Type B pancreatic cell (in vitro differentiated cells): ENCODE measurements at regions not wholly inside any gene's neighbourhood (a gene's known extent, or its start where the extent isn't known, plus 50 kb on each side); places are given as distances from the start of the nearest gene placed in this dataset.

Source experiments
- DNase-seq: peaks from one replicate; pipeline ENCODE4 v3.0.0; 2021; ENCODE audit warnings: mixed read lengths; ENCODE audit not compliant: unreplicated experiment; ENCODE audit errors: extremely low spot score
- H3K27ac Mint-ChIP-seq: 2 replicates; pipeline ENCODE4 v1.8.0; 2021; ENCODE audit warnings: mild to moderate bottlenecking, mixed read lengths
- H3K27me3 Mint-ChIP-seq: 2 replicates; pipeline ENCODE4 v1.8.0; 2021; ENCODE audit warnings: mixed read lengths
- H3K36me3 Mint-ChIP-seq: 2 replicates; pipeline ENCODE4 v1.8.0; 2021; ENCODE audit warnings: mixed read lengths
- H3K4me1 Mint-ChIP-seq: one replicate; pipeline ENCODE4 v1.8.0; 2021; ENCODE audit warnings: mixed read lengths; ENCODE audit not compliant: unreplicated experiment
- H3K4me3 Mint-ChIP-seq: 2 replicates; pipeline ENCODE4 v1.8.0; 2021; ENCODE audit warnings: mild to moderate bottlenecking, mixed read lengths
- H3K9me3 Mint-ChIP-seq: 2 replicates; pipeline ENCODE4 v1.8.0; 2021; ENCODE audit warnings: mixed read lengths
- CTCF ChIP-seq: fragments of 200-600 bp; sonication (generic); conservative IDR thresholded peaks from 2 replicates; pipeline ENCODE4 v1.5.0; 2021; ENCODE audit warnings: antibody characterized with exemption, mild to moderate bottlenecking

GRCh38 chr2:20108655-20109396 lies 57.4 kb upstream of the LAPTM4A start:
- TF ChIP-seq CTCF, result no peak
- no peaks in the 10 kb centered on the region for H3K27me3 Mint-ChIP-seq
- peak overlapping the region; percentile 79 for H3K27ac Mint-ChIP-seq
- H3K9me3 Mint-ChIP-seq, result no peaks in the 10 kb centered on the region
- H3K4me1 Mint-ChIP-seq, result peaks cover 41% of the 10 kb centered on the region
- peak overlapping the region; percentile 33 for H3K4me3 Mint-ChIP-seq
- H3K36me3 Mint-ChIP-seq, result no peaks in the 10 kb centered on the region
- no peak for DNase-seq

DNA sequence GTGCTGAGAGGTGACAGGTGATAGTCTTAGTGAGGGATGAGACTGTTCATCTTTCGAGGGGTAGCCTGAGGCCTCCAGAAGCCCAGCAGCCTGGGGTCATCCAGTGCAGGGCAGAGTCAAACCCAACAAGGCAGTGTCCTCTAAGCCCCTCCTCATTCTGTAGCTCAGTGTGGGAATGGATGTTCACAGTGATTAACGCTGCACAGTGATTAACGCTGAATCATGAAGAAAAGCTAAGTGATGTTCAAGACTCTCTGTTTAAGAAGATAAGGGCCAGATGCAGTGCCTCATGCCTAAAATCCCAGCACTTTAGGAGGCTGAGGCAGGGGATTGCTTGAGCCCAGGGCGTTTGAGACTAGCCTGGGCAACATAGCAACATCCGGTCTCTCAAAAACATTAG lies 56.3 kb upstream of the LAPTM4A start:
- no peak for DNase-seq
- Mint-ChIP-seq H3K4me3 (peak overlapping the region; percentile 44), H3K4me1 (peaks cover 35% of the 10 kb centered on the region), H3K9me3 (no peaks in the 10 kb centered on the region), H3K27me3 (no peaks in the 10 kb centered on the region), H3K36me3 (no peaks in the 10 kb centered on the region), H3K27ac (peak overlapping the region; percentile 73)
- no peak for TF ChIP-seq CTCF

- H3K27ac Mint-ChIP-seq, result peak overlapping the region; percentile 73
- TF ChIP-seq CTCF, result no peak
- no peaks in the 10 kb centered on the region for H3K27me3 Mint-ChIP-seq
- no peaks in the 10 kb centered on the region for H3K36me3 Mint-ChIP-seq
- H3K4me3 Mint-ChIP-seq, result peak overlapping the region; percentile 44
- H3K9me3 Mint-ChIP-seq, result no peaks in the 10 kb centered on the region
- peaks cover 35% of the 10 kb centered on the region for H3K4me1 Mint-ChIP-seq
- DNase-seq, result no peak
Measured at GRCh38 chr2:20107352-20107751, 55.9 kb upstream of the LAPTM4A start.

- Mint-ChIP-seq H3K4me3 (peak overlapping the region; percentile 79), H3K27ac (peak overlapping the region; percentile 80), H3K36me3 (no peaks in the 10 kb centered on the region), H3K4me1 (peaks cover 33% of the 10 kb centered on the region), H3K9me3 (no peaks in the 10 kb centered on the region), H3K27me3 (no peaks in the 10 kb centered on the region)
- no peak for DNase-seq
- peak; percentile 71 for TF ChIP-seq CTCF
Measured at GRCh38 chr2:20106746-20107145, 55.3 kb upstream of the LAPTM4A start.

DNA sequence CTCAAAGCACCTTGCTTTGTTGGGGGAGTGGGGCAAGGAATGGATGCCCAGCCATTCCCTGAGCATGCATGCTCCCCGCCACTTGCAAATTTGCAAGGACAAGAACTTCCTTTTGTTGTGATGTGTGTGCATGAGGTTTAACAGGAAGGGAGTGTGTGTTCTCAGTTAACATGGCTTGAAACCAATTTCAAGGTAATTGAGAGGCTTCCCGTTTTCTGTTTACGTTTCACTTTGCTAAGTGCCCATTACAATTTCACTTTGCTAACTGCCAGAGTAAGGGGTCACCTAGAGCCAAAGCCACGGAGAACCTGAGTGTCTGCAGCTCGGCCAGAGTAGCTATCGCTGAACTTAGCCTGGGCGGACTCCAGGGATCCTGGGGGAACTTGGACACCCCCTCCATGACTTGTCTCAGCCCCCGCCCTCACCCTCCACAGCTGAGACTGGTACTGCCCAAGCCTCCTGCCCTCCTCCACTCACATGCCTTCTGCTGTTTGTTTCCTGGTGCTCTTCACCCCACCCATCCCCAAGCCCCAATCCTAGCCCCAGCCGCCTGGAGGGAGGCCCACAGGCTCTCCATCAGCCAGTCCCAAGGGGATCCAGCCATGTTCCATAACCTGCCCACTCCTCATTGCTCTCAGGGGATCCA lies 53.6 kb upstream of the LAPTM4A start:
- peaks cover 25% of the 10 kb centered on the region for H3K4me1 Mint-ChIP-seq
- H3K4me3 Mint-ChIP-seq, result no peak overlapping the region
- no peaks in the 10 kb centered on the region for H3K27me3 Mint-ChIP-seq
- no peak for DNase-seq
- no peak for TF ChIP-seq CTCF
- no peak overlapping the region for H3K27ac Mint-ChIP-seq
- H3K9me3 Mint-ChIP-seq, result no peaks in the 10 kb centered on the region
- no peaks in the 10 kb centered on the region for H3K36me3 Mint-ChIP-seq
